Heart right ventricle (tissue), 15 donors: ENCODE measurements at regions not wholly inside any gene's neighbourhood (a gene's known extent, or its start where the extent isn't known, plus 50 kb on each side); places are given as distances from the start of the nearest gene placed in this dataset.

Source experiments
- ATAC-seq, 8 donors: fragments of 200-7000 bp; cut with Tn5 transposase; one replicate each; pipeline ENCODE4 v1.9.1; 2020; ENCODE audit warnings: mild to moderate bottlenecking in 8 of 8, moderate library complexity in 8 of 8, moderate number of reproducible peaks in 1 of 8
- DNase-seq, 2 donors: peaks; one replicate each; pipeline ENCODE4 v3.0.0-alpha.2; 2020
- H3K27ac ChIP-seq, 10 donors: fragments of 200-600 bp; sonication (generic) in 2 of 10; one replicate each; pipeline versions ENCODE4 v1.5.0 to v1.8.0; 2020 to 2022; ENCODE audit warnings: mild to moderate bottlenecking in 3 of 10
- H3K27me3 ChIP-seq, 7 donors: fragments of 200-600 bp; one replicate each; pipeline ENCODE4 v1.8.0; 2021 to 2022; ENCODE audit warnings: mild to moderate bottlenecking in 2 of 7
- H3K36me3 ChIP-seq, 9 donors: fragments of 200-600 bp; sonication (generic) in 1 of 9; one replicate each; pipeline versions ENCODE4 v1.5.0 to v1.8.0; 2020 to 2022; ENCODE audit warnings: mild to moderate bottlenecking in 2 of 9
- H3K4me1 ChIP-seq, 9 donors: fragments of 200-600 bp; sonication (generic) in 1 of 9; one replicate each; pipeline versions ENCODE4 v1.5.0 to v1.8.0; 2020 to 2022; ENCODE audit warnings: mild to moderate bottlenecking in 4 of 9
- H3K4me3 ChIP-seq, 10 donors: fragments of 200-600 bp; sonication (generic) in 2 of 10; one replicate each; pipeline versions ENCODE4 v1.5.0 to v1.8.0; 2020 to 2022; ENCODE audit warnings: mild to moderate bottlenecking in 7 of 10, moderate library complexity in 2 of 10
- H3K9me3 ChIP-seq, 11 donors: fragments of 200-600 bp in 10 of 11; sonication (generic) in 2 of 11; one replicate each; pipeline versions ENCODE4 v1.5.0 to v1.8.0; 2013 to 2022; ENCODE audit warnings: mild to moderate bottlenecking in 2 of 11, control low read depth in 1 of 11, moderate library complexity in 1 of 11
- intact Hi-C, 10 donors: fragments of 100-400 bp; cut with DNase I; formaldehyde crosslinking; loops; one replicate each; pipeline versions ENCODE4 v1.11.1 to v1.14.2; 2022
- TF ChIP-seq, protein P1 (sequence below), 9 donors: fragments of 200-600 bp; sonication (generic) in 2 of 9; IDR thresholded peaks; one replicate each; pipeline versions ENCODE4 v1.5.0 to v1.8.0; 2021 to 2022; ENCODE audit warnings: antibody characterized with exemption in 9 of 9, mild to moderate bottlenecking in 5 of 9, moderate library complexity in 1 of 9
- donor health status: Arrhythmogenic right ventricular cardiomyopathy.
- donor health status: ischemic (EF 13 %, LVEDD 7.1; RV severe dilation, severe dysfunction).
- donor health status: DM: no; HTN: yes; CAD: no.
- donor health status: DM: no; HTN: no; CAD: no.
- donor health status: ischemic (EF 25% LVEDD 6.9; RV normal size, moderate dysfunction).
- donor health status: ischemic (EF 25% LVEDD 5.7; RV mildly dilated, moderate dysfunction).
- donor health status: healthy.
- donor health status: DM: yes; HTN: yes; CAD: no.
- donor health status: Ischemic cardiomyopathy.
- donor health status: ischemic (EF 35%, LVEDD 5.7; RV mildly dilated, moderate dysfunction).
- donor health status: nonischemic (EF 11% LVEDD 7.7; RV severe dilation, severe dysfunction).
- donor health status: DM: yes; HTN: yes; CAD: no.
- donor health status: PGD.
- donor health status: ischemic (EF 29% LVEDD 5.4; RV normal size, mild dysfunction).
- donor health status: nonischemic (EF 23%, LVEDD 6.1; RV moderate dilation, normal function).

GRCh38 chr17:51572115-51572514 lies 311.8 kb downstream of the UTP18 start:
- Histone ChIP-seq H3K4me1 (no peaks in the 10 kb centered on the region), H3K27ac (no peak overlapping the region), H3K4me3 (no peak overlapping the region), H3K36me3 (no peaks in the 10 kb centered on the region), H3K27me3 (peaks cover 0 to 8% (median 4%) of the 10 kb centered on the region in 7 donors), H3K9me3 (peaks cover 0 to 14% (median 0%) of the 10 kb centered on the region in 11 donors)
- TF ChIP-seq, protein P1, sequence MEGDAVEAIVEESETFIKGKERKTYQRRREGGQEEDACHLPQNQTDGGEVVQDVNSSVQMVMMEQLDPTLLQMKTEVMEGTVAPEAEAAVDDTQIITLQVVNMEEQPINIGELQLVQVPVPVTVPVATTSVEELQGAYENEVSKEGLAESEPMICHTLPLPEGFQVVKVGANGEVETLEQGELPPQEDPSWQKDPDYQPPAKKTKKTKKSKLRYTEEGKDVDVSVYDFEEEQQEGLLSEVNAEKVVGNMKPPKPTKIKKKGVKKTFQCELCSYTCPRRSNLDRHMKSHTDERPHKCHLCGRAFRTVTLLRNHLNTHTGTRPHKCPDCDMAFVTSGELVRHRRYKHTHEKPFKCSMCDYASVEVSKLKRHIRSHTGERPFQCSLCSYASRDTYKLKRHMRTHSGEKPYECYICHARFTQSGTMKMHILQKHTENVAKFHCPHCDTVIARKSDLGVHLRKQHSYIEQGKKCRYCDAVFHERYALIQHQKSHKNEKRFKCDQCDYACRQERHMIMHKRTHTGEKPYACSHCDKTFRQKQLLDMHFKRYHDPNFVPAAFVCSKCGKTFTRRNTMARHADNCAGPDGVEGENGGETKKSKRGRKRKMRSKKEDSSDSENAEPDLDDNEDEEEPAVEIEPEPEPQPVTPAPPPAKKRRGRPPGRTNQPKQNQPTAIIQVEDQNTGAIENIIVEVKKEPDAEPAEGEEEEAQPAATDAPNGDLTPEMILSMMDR (IDR thresholded peaks at IDR 0.05): no peak
- no peak for ATAC-seq
- DNase-seq: no peak
- intact Hi-C loops: no loop called here
